ENCODE measurements at regions not wholly inside any gene's neighbourhood (a gene's known extent, or its start where the extent isn't known, plus 50 kb on each side); places are given as distances from the start of the nearest gene placed in this dataset.

DNA sequence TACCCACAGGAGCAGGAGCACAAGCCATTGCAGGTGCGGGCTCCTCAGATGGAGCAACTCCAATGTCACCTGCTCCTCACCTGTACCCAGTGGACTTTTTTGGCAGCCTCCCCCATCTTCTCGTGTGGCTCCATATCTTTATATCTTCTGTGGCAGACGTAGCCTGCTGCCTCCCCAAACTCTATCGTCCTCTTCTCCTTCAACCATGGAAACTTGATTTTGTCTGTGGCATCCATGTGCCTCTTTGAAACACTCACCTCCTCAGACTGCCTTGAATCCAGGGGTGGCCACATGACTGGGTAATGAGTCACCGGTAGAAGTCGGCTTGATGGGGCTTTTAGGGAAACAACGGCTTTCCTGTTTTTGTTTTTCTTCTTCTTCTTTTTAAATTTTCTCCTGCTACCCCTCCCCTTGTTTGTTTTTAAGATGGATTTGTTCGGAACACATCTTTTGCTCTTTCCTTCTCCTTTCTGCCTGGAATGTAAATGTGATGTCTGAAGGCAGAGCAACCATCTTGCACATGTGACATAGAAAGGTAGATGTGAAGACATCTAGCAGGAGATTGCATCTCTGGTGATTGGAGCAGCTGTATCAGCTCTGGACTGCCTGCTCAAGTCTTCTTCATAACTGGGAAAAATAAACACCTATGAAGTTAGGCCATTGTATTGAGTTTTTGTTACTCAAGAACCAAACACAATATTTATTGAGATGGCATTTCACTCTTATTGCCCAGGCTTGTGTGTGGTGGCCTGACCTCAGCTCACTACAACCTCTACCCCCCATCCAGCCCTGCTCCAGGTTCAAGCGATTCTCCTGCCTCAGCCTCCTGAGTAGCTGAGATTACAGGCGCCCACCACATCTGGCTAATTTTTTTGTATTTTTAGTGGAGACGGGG lies 69.9 kb upstream of the DDR1 start (continued):
- TF ChIP-seq, protein P1, sequence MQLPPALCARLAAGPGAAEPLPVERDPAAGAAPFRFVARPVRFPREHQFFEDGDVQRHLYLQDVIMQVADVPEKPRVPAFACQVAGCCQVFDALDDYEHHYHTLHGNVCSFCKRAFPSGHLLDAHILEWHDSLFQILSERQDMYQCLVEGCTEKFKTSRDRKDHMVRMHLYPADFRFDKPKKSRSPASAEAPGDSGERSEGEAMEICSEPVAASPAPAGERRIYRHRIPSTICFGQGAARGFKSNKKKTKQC (CRISPR knock-in tag; IDR thresholded peaks at IDR 0.05) = 0 out of 2 replicates have a peak, but pooled peaks have one; percentile 1
- TF ChIP-seq MCM5 (IDR thresholded peaks at IDR 0.05; ENCODE audit: low read depth) = no peak
- TF ChIP-seq, protein P2, sequence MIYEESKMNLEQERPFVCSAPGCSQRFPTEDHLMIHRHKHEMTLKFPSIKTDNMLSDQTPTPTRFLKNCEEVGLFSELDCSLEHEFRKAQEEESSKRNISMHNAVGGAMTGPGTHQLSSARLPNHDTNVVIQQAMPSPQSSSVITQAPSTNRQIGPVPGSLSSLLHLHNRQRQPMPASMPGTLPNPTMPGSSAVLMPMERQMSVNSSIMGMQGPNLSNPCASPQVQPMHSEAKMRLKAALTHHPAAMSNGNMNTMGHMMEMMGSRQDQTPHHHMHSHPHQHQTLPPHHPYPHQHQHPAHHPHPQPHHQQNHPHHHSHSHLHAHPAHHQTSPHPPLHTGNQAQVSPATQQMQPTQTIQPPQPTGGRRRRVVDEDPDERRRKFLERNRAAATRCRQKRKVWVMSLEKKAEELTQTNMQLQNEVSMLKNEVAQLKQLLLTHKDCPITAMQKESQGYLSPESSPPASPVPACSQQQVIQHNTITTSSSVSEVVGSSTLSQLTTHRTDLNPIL (CRISPR knock-in tag; IDR thresholded peaks at IDR 0.05) = no peak
- TF ChIP-seq SRF (CRISPR knock-in tag; IDR thresholded peaks at IDR 0.05) = no peak; a peak in 1 of 4 replicates
- TF ChIP-seq TAF1 (IDR thresholded peaks at IDR 0.05; ENCODE audit: control insufficient read depth, extremely low read depth, insufficient read depth, low read length, severe bottlenecking) = no peak
- TF ChIP-seq, protein P3, sequence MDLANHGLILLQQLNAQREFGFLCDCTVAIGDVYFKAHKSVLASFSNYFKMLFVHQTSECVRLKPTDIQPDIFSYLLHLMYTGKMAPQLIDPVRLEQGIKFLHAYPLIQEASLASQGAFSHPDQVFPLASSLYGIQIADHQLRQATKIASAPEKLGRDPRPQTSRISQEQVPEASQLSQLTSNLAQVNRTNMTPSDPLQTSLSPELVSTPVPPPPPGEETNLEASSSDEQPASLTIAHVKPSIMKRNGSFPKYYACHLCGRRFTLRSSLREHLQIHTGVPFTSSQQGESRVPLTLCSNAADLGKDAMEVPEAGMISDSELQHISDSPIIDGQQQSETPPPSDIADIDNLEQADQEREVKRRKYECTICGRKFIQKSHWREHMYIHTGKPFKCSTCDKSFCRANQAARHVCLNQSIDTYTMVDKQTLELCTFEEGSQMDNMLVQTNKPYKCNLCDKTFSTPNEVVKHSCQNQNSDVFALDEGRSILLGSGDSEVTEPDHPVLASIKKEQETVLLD (IDR thresholded peaks at IDR 0.05) = peak; percentile 80
- no peak for TF ChIP-seq MAZ (CRISPR knock-in tag; conservative IDR thresholded peaks at IDR 0.05 in 1 of 2, IDR thresholded peaks at IDR 0.05 in 1 of 2)
- TF ChIP-seq ZBTB26 (CRISPR knock-in tag; IDR thresholded peaks at IDR 0.05) = no peak
- TF ChIP-seq ZSCAN29 (IDR thresholded peaks at IDR 0.05) = no peak
- TF ChIP-seq NCOA2 (IDR thresholded peaks at IDR 0.05; ENCODE audit: partially characterized antibody in 2 of 2) = no peak
- peak; percentile 12; the same call in 1 of the 2 replicates for TF ChIP-seq MAFF (IDR thresholded peaks at IDR 0.05; ENCODE audit: low read length)
- no peak for TF ChIP-seq SNRNP70 (optimal IDR thresholded peaks at IDR 0.05; ENCODE audit: low read depth, low read length)
- peak; percentile 29 for TF ChIP-seq POLR2B (IDR thresholded peaks at IDR 0.05; ENCODE audit: low read depth, partially characterized antibody)
- TF ChIP-seq HINFP (tag; conservative IDR thresholded peaks at IDR 0.05; ENCODE audit: low read depth) = peak; percentile 67
- TF ChIP-seq, protein P4, sequence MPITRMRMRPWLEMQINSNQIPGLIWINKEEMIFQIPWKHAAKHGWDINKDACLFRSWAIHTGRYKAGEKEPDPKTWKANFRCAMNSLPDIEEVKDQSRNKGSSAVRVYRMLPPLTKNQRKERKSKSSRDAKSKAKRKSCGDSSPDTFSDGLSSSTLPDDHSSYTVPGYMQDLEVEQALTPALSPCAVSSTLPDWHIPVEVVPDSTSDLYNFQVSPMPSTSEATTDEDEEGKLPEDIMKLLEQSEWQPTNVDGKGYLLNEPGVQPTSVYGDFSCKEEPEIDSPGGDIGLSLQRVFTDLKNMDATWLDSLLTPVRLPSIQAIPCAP (CRISPR knock-in tag; IDR thresholded peaks at IDR 0.05; ENCODE audit: borderline replicate concordance) = no peak
- TF ChIP-seq ZNF583 (CRISPR knock-in tag; IDR thresholded peaks at IDR 0.05) = no peak
- no peak for TF ChIP-seq KAT2B (IDR thresholded peaks at IDR 0.05; ENCODE audit: low read depth, low read length)
- peak; percentile 84; the same call in 1 of the 2 replicates for TF ChIP-seq ZNF644 (tag; IDR thresholded peaks at IDR 0.05; ENCODE audit: low read depth)
- TF ChIP-seq NCOA6 (IDR thresholded peaks at IDR 0.05) = no peak

Data from K562 (cell line).